WTC11 (cell line): ENCODE measurements at regions not wholly inside any gene's neighbourhood (a gene's known extent, or its start where the extent isn't known, plus 50 kb on each side); places are given as distances from the start of the nearest gene placed in this dataset.

Experiments used
- CREB1 ChIP-seq: sonication (generic); formaldehyde crosslinking; IDR thresholded peaks from 2 replicates; pipeline ENCODE4 v1.8.0; 2023; ENCODE audit warnings: mild to moderate bottlenecking, missing genetic modification reagents
- CTCF ChIP-seq: fragments of 200-600 bp; IDR thresholded peaks from 2 replicates; pipeline ENCODE4 v1.8.0; 2022; ENCODE audit warnings: antibody characterized with exemption
- JUN ChIP-seq: sonication (generic); formaldehyde crosslinking; IDR thresholded peaks from 2 replicates; pipeline ENCODE4 v1.8.0; 2023; ENCODE audit warnings: mild to moderate bottlenecking, missing genetic modification reagents
- MYBL2 ChIP-seq: sonication (generic); formaldehyde crosslinking; IDR thresholded peaks from 2 replicates; pipeline ENCODE4 v1.8.1; 2023; ENCODE audit warnings: mild to moderate bottlenecking, moderate library complexity, missing genetic modification reagents
- NFYB ChIP-seq: sonication (generic); formaldehyde crosslinking; conservative IDR thresholded peaks from 2 replicates; pipeline ENCODE4 v1.8.0; 2022; ENCODE audit warnings: low read depth, missing genetic modification reagents
- SMAD4 ChIP-seq: sonication (generic); formaldehyde crosslinking; IDR thresholded peaks from 2 replicates; pipeline ENCODE4 v1.8.0; 2022; ENCODE audit warnings: mild to moderate bottlenecking, missing genetic modification reagents
- TP53 ChIP-seq: sonication (generic); formaldehyde crosslinking; IDR thresholded peaks from 2 replicates; pipeline ENCODE4 v1.8.1; 2023; ENCODE audit warnings: mild to moderate bottlenecking, missing genetic modification reagents
- TF ChIP-seq, protein P1 (sequence below): sonication (generic); formaldehyde crosslinking; IDR thresholded peaks from 2 replicates; pipeline ENCODE4 v1.8.1; 2023; ENCODE audit warnings: mild to moderate bottlenecking, missing genetic modification reagents, moderate library complexity

DNA sequence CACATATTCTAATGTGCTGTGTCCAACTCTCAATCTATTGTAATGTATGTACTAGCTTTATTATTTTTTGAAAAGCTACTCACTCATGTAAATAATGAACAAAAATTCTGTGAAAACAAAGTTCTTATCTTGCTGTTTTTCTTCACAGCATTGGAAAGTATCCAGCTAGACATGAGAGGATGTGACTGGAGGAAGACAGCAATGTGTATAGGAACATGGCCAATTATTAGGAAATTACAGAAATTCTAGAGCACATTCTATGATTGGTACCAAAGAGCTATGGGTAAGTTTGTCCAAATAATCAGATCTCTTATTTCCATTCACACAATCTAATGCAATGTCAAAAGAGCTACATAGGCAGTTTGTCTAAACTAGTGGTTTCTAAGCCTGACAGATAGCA lies 1100.2 kb downstream of the FSCB start:
- no peak for TF ChIP-seq MYBL2 (CRISPR knock-in tag)
- TF ChIP-seq NFYB (CRISPR knock-in tag) = no peak
- no peak for TF ChIP-seq CTCF
- no peak for TF ChIP-seq SMAD4
- TF ChIP-seq CREB1 = no peak
- no peak for TF ChIP-seq TP53
- TF ChIP-seq, protein P1, sequence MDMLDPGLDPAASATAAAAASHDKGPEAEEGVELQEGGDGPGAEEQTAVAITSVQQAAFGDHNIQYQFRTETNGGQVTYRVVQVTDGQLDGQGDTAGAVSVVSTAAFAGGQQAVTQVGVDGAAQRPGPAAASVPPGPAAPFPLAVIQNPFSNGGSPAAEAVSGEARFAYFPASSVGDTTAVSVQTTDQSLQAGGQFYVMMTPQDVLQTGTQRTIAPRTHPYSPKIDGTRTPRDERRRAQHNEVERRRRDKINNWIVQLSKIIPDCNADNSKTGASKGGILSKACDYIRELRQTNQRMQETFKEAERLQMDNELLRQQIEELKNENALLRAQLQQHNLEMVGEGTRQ (CRISPR knock-in tag) = no peak
- TF ChIP-seq JUN (CRISPR knock-in tag) = no peak
